ENCODE measurements at regions not wholly inside any gene's neighbourhood (a gene's known extent, or its start where the extent isn't known, plus 50 kb on each side); places are given as distances from the start of the nearest gene placed in this dataset.

DNA sequence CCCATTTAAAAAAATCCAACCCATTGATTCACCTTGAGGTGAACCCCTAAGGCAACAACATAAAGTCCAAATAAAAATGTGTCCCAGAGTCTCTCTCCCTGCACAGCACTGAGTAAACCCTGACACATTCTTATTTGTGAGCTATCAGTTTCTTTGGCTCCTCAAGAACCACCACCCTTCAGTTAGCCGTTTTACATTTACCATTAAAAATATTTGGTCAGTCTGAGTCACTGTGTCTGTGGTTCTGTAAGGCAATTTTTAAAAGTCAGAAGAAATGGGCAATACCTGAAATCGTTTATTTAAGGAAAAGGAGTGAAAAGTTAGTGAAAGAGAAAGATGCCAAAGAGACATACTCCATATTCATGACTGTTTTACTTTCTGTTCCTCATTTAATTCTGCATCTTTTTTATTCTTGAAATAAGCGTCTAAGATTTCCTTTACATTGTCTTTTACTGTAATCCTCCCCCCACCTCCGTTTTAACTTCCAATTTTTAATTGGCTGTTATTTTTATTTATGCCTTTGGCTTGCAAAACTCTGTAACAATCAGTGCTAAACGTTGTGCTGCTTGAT, 91.7 kb upstream of the IVNS1ABP start:
- Histone ChIP-seq H3K4me3 (replicated peaks in 1 of 3; ENCODE audit: insufficient read depth in 1 of 3, low read depth in 2 of 3, low read length in 3 of 3) (no peak overlapping the region), H4K20me1 (ENCODE audit: insufficient read depth, low read length) (no peaks in the 10 kb centered on the region), H3K4me2 (ENCODE audit: low read depth, low read length) (no peak overlapping the region), H3K27ac (ENCODE audit: extremely low read length, insufficient read depth, low read length) (no peak overlapping the region), H3K9ac (ENCODE audit: insufficient read depth, low read depth, low read length) (no peak overlapping the region), H3K79me2 (ENCODE audit: insufficient read depth, low read length) (no peaks in the 10 kb centered on the region), H3K27me3 (ENCODE audit: control insufficient read depth in 1 of 2, insufficient read depth in 2 of 2, low read length in 2 of 2) (peaks cover 4 to 18% of the 10 kb centered on the region in 2 experiments; a peak in 4 of 5 replicates), H2AFZ (ENCODE audit: low read length) (no peak overlapping the region), H3K4me1 (ENCODE audit: insufficient read depth, low read length) (peaks cover 8% of the 10 kb centered on the region), H3K9me3 (ENCODE audit: low read length) (no peaks in the 10 kb centered on the region), H3K36me3 (replicated peaks in 1 of 2; ENCODE audit: control insufficient read depth in 1 of 2, insufficient read depth in 2 of 2, low read length in 2 of 2) (no peaks in the 10 kb centered on the region)
- POLR2A ChIA-PET = no interaction called here
- WGBS (ENCODE audit: low lambda C conversion rate) = 9% methylated on average over 5 of the region's 5 CpGs
- intact Hi-C loops (cut with micrococcal nuclease; ENCODE audit: unreplicated experiment) = no loop called here
- TF ChIP-seq, protein P1, sequence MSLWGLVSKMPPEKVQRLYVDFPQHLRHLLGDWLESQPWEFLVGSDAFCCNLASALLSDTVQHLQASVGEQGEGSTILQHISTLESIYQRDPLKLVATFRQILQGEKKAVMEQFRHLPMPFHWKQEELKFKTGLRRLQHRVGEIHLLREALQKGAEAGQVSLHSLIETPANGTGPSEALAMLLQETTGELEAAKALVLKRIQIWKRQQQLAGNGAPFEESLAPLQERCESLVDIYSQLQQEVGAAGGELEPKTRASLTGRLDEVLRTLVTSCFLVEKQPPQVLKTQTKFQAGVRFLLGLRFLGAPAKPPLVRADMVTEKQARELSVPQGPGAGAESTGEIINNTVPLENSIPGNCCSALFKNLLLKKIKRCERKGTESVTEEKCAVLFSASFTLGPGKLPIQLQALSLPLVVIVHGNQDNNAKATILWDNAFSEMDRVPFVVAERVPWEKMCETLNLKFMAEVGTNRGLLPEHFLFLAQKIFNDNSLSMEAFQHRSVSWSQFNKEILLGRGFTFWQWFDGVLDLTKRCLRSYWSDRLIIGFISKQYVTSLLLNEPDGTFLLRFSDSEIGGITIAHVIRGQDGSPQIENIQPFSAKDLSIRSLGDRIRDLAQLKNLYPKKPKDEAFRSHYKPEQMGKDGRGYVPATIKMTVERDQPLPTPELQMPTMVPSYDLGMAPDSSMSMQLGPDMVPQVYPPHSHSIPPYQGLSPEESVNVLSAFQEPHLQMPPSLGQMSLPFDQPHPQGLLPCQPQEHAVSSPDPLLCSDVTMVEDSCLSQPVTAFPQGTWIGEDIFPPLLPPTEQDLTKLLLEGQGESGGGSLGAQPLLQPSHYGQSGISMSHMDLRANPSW (CRISPR knock-in tag; IDR thresholded peaks at IDR 0.05; ENCODE audit: borderline replicate concordance) = no peak
- no peak for TF ChIP-seq THYN1 (CRISPR knock-in tag; IDR thresholded peaks at IDR 0.05; ENCODE audit: borderline replicate concordance, low read depth)
- TF ChIP-seq, protein P2, sequence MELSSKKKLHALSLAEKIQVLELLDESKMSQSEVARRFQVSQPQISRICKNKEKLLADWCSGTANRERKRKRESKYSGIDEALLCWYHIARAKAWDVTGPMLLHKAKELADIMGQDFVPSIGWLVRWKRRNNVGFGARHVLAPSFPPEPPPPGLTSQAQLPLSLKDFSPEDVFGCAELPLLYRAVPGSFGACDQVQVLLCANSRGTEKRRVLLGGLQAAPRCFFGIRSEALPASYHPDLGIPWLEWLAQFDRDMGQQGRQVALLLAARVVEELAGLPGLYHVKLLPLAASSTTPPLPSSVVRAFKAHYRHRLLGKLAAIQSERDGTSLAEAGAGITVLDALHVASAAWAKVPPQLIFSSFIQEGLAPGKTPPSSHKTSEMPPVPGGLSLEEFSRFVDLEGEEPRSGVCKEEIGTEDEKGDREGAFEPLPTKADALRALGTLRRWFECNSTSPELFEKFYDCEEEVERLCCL (CRISPR knock-in tag; IDR thresholded peaks at IDR 0.05; ENCODE audit: borderline replicate concordance) = no peak
- TF ChIP-seq, protein P3, sequence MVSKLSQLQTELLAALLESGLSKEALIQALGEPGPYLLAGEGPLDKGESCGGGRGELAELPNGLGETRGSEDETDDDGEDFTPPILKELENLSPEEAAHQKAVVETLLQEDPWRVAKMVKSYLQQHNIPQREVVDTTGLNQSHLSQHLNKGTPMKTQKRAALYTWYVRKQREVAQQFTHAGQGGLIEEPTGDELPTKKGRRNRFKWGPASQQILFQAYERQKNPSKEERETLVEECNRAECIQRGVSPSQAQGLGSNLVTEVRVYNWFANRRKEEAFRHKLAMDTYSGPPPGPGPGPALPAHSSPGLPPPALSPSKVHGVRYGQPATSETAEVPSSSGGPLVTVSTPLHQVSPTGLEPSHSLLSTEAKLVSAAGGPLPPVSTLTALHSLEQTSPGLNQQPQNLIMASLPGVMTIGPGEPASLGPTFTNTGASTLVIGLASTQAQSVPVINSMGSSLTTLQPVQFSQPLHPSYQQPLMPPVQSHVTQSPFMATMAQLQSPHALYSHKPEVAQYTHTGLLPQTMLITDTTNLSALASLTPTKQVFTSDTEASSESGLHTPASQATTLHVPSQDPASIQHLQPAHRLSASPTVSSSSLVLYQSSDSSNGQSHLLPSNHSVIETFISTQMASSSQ (IDR thresholded peaks at IDR 0.05; ENCODE audit: low read depth) = no peak
- TF ChIP-seq, protein P3 (CRISPR knock-in tag; IDR thresholded peaks at IDR 0.05; ENCODE audit: borderline replicate concordance) = no peak
- no peak for TF ChIP-seq ZNF878 (CRISPR knock-in tag; IDR thresholded peaks at IDR 0.05)
- TF ChIP-seq ZNF773 (CRISPR knock-in tag; IDR thresholded peaks at IDR 0.05; ENCODE audit: borderline replicate concordance) = no peak
- no peak for TF ChIP-seq ZNF543 (CRISPR knock-in tag; IDR thresholded peaks at IDR 0.05)
- no peak for TF ChIP-seq GZF1 (CRISPR knock-in tag; IDR thresholded peaks at IDR 0.05)
- no peak for TF ChIP-seq YEATS2 (CRISPR knock-in tag; IDR thresholded peaks at IDR 0.05; ENCODE audit: borderline replicate concordance)
- no peak for TF ChIP-seq TCF7L2 (IDR thresholded peaks at IDR 0.05; ENCODE audit: low read depth, low read length)
- no peak for TF ChIP-seq SMARCE1 (IDR thresholded peaks at IDR 0.05; ENCODE audit: borderline replicate concordance)
- CTCF ChIA-PET (ENCODE audit: low intra/inter-chr PET ratio, low total read pairs) = no interaction called here
- no peak for ATAC-seq
- FAIRE-seq = no peak
- in situ Hi-C loops (cut with HindIII; ENCODE audit: extremely low pct_ligation_motif_present, low pct_unique_long_range_greater_than_20kb) = no loop called here
- no peak for DNase-seq (ENCODE audit: low spot score)
- BruUV-seq (replicated peaks) = no TSS peak
